GM21619 (cell line): ENCODE measurements at regions not wholly inside any gene's neighbourhood (a gene's known extent, or its start where the extent isn't known, plus 50 kb on each side); places are given as distances from the start of the nearest gene placed in this dataset.
"Not testable (repeated sequence)": the region's sequence is repeated elsewhere in the genome, so short reads cannot be mapped to it uniquely, and the experiment has no call there.

ENCODE experiments used
- ATAC-seq: cut with Tn5 transposase; IDR thresholded peaks from one replicate; pipeline ENCODE4 v1.9.1; 2021; ENCODE audit not compliant: unreplicated experiment

DNA sequence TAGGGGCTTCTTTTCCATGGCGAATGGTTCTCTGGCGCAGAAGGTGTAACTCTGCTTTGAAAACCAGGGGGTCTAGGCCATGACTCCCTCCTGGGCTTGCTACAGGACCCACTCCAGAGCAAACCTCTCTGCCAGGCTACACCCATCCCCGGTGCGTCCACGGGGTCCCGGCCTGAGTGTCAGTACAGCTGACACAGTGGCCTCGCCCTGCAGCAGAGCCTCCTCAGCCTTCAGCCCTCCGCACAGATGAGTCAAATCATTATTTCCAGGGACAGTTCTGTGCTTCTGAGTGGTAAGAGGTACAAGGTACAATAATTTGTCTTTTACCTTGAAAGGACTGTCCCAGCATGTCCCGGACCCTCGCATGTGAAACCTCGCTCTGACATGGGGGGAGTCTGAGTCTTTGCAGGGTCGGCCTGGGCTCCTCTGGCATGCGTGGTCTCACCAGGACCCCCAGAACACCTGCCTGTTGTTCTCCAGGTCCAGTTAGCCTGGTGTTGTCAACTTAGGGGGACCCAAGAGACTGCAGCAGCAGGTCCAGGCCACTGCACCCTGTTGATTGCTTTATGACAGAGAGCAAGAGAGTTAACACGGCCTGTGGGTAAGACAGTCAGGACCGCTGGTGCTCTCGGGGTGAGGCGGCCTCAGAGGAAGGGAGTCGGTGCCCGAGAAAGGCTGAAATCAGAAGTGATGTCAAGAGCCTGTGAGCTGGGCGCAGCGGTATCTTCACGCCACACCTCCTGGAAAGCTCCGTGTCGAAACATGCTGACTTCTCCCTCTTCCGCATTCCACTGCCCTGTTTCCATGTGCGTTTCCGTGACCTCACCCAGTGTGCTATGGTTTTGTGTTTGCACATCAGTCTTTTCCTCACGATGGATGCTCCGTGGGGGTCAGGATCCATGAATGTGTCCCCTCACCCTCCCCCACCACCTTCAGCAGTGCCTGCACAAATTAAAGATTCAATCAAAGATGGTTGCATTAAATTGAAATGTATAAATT is 340.1 kb downstream of the EIPR1 start:
- ATAC-seq = no peak

GRCh38 chr2:3036432-3037125 is 341.0 kb downstream of the EIPR1 start:
- no peak for ATAC-seq

- ATAC-seq = no peak
Measured at GRCh38 chr2:3035385-3036050, 342.1 kb downstream of the EIPR1 start.

DNA sequence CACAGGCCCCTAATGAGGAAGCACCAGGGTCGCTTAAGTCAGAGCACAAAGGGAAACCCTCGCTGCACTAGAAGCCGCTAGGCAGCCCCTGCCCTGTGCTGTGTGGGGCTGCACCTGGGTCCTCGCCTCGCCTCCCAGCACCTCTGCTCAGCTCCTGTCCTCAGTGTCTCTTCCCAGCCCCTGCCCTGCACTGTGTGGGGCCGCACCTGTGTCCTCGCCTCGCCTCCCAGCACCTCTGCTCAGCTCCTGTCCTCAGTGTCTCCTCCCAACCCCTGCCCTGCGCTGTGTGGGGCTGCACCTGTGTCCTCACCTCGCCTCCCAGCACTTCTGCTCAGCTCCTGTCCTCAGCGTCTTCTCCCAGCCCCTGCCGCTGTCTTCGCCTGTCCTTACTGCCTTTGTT is 342.8 kb downstream of the EIPR1 start:
- ATAC-seq = no peak

DNA sequence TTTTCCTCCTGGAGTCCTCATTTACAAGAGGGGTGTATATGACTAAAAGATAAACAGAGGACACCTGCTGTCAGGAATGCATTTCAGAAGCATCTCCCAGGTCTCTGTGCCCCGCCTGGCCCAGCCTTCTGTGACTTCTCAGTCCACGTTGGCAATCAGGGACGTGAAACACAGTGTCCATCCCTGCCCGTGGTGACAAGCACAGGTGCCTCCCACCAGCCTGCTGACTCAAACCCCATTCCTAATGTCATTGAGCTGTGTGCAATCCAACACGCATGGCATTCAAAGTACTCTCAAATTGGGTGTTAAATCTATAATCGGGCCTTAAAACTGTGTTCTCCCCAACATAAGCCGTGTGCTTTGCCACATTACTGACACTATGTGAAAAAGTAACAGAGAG is 343.2 kb downstream of the EIPR1 start:
- ATAC-seq = no peak

DNA sequence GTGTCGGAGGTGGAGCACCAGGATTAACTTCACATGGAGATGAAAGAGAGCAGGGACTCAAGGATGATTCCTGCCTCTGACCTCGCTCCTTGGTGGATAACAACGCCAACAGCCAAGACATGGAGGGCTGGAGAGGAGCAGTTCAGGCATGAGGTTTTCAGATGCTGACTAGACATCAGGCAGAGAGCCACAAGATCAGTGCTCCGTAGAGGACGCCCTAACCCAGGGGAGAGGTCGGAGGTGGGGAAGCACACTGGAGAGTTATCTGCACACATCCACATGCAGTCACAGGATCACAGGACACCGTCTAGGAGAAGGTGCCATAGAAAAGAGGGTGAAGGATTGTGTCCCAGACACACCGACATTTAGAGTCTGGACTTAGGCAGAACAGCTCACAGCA is 344.3 kb downstream of the EIPR1 start:
- ATAC-seq = no peak

DNA sequence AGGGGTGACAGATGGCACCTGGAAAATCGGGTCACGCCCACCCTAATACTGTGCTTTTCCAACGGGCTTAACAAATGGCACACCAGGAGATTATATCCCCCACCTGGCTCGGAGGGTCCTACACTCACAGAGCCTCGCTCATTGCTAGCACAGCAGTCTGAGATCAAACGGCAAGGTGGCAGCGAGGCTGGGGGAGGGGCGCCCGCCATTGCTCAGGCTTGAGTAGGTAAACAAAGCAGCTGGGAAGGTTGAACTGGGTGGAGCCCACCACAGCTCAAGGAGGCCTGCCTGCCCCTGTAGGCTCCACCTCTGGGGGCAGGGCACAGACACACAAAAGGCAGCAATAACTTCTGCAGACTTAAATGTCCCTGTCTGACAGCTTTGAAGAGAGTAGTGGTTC is 346.8 kb downstream of the EIPR1 start:
- ATAC-seq = not testable (repeated sequence)

DNA sequence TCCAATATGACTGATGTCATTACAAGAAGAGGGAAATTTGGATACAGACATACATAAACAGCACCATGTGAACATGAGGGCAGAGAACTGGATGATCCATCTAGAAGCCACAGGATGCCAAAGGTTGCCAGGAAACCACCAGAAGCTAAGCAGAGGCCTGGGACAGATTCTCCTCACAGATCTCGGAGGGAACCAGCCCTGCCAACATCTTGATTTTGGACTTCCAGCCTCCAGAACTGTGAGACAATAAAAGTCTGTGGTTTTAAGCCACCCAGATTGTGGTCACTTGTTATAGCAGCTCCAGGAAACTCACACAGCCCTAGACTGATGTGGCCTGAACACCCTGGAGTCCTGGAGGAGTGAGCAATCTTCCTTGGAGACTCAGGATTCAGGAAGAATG is 351.6 kb downstream of the EIPR1 start:
- no peak for ATAC-seq

DNA sequence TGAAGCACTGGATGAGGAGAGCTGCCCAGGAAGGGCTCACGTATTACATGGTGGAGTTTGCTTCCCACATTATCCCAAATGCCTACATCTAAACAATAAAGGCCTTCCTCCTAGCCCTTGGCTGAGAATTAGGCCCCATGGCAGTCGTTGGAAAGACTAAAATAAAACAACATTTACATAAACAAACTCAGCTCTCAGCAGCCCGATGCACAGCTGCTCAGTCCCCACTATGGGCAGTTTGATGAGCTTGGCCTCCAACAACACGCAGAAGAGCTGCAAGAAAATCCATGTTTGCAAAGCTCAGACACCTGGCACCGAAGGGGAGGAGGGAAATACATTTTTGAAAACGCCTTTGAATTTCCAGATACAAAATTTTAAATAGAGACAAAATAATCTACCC is 352.4 kb downstream of the EIPR1 start:
- ATAC-seq = no peak

GRCh38 chr2:3024401-3024935 is 353.1 kb downstream of the EIPR1 start:
- ATAC-seq = no peak

- ATAC-seq = no peak
Measured at GRCh38 chr2:3023531-3023930, 354.1 kb downstream of the EIPR1 start.

DNA sequence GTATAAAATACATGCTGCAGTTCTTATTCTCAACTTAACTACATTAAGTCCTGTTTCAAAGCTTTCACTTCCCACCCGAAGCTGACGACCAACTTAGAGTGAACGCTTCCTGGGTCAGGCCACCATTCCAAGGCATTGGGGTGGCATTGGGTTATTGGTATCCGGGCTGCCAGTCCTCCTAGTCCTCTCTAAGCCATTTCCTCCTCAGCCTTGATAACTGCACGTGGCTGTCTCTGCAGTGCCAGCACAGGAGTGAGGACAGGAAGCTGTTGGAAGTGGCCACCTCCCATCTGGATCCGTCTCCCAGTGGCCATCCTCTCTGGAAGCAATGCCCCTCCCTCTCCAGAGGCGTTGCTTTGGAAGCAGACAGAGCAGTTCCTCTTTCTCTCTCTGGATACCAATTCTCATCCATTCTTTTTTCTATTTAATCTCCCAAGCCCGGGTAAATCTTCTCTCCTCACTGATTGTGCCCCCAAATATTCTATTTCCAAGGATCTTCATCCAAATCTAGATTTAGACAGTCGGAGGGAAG is 354.7 kb downstream of the EIPR1 start:
- ATAC-seq = no peak

DNA sequence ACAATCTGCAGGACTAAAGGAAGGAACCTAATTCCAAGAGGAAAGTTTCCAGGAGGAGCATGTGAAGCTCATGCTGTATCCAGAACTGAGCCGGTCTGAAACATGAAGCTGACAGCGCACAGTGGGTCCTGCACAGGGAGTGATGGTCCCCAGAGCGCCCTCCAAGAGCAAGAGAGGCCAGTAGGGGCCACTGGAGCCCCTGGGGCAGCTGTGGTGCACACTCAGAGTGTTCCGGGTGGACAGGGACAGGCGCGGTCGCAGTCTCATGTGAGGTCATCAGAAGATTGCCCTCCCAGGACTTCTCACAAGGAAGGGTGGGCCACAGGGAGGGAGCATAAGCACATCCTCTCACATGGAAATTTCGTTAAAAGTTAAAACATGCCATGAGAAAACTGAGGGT is 355.9 kb downstream of the EIPR1 start:
- ATAC-seq = no peak

DNA sequence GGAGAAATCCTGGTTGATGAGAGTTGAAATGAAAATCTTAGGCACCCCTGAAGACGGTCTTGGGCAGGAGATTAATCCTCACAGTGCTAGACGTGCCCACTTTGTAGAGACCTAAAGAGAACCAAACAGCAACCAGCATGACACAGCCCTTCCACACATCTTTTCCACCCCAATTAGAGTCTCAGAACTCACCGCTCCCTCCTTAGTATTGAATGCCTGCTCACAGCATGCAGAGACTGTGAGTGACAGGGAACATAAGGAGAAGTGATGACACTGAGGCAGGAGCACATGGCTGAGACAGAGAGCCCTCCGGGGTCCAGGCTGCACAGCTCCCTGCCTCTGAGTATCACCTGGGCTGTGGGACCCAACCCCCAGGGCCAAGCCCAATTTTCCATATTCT is 367.6 kb downstream of the EIPR1 start:
- ATAC-seq = no peak

- ATAC-seq = no peak
Measured at GRCh38 chr2:3009483-3009882, 368.1 kb downstream of the EIPR1 start.

DNA sequence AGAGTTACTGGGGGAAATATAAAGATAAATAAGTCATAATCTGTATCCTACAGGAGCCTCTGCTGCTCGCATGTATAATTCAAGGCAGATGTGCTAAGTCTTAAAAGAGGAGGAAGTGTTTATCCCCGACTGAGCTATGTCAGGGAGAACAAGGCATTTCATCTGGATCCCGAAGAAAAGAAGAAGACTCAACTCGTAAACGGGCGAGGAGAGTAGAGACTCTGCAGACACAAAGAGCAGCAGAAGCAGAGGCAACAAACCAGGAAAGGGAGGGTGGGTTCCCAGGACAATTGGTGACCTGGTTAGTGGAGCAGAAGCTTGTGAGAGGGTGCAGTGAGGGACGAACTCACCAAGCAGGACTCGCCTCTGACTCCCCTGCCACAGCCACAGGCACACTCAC is 368.6 kb downstream of the EIPR1 start:
- ATAC-seq = no peak

- no peak for ATAC-seq
Measured at GRCh38 chr2:3008561-3008960, 369.1 kb downstream of the EIPR1 start.

DNA sequence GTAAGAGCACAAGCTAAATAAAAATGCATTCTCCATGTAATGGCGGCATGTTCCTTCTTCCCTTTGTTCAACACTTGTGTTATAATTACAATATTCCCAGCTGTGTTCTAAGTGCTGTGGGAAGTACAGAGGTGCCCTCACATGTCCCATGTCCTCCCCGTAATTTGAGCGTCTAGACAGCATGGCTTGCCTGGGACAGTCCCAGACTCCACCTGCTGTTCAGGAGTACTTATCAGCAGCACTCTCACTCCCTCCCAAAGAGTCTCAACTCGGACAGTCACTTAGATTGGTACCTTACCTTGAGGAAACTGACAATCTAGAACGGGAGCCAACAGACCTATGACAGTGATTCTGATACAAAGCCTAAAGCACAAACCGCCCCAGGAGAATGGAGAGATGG is 370.5 kb downstream of the EIPR1 start:
- no peak for ATAC-seq

- ATAC-seq = no peak
Measured at GRCh38 chr2:3005859-3006501, 371.6 kb downstream of the EIPR1 start.
